Hematopoietic multipotent progenitor cell (in vitro differentiated cells): ENCODE measurements at regions not wholly inside any gene's neighbourhood (a gene's known extent, or its start where the extent isn't known, plus 50 kb on each side); places are given as distances from the start of the nearest gene placed in this dataset.

Experiments used
- DNase-seq, 3 donors: peaks; one replicate each; pipeline ENCODE4 v3.0.0-alpha.2; 2011 to 2015; ENCODE audit warnings: low read depth in 2 of 3, low spot score in 2 of 3

- no peak for DNase-seq
Measured at GRCh38 chr2:173755798-173756197, 209.4 kb downstream of the SP3 start.

GRCh38 chr2:173759959-173760358 is 205.2 kb downstream of the SP3 start:
- DNase-seq, result no peak

DNA sequence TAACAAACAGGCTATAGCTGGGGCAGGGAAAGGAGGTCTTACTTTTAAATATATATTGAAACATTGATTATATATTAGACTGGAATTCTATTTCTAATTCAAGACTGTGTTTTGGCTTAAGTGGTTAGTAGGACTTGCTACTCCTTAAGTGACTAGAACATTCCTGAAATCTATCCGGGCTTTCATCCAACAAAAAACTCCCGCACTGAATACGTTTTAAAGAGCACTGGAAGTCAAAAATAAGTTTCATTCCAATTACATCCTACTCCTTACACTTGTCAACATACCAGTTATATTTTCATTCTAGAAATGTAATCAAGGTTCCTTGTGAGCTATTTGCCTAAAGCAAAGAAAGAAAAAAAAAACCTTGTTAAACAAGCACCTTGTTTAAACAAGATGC is 204.6 kb downstream of the SP3 start:
- DNase-seq, result no peak

DNA sequence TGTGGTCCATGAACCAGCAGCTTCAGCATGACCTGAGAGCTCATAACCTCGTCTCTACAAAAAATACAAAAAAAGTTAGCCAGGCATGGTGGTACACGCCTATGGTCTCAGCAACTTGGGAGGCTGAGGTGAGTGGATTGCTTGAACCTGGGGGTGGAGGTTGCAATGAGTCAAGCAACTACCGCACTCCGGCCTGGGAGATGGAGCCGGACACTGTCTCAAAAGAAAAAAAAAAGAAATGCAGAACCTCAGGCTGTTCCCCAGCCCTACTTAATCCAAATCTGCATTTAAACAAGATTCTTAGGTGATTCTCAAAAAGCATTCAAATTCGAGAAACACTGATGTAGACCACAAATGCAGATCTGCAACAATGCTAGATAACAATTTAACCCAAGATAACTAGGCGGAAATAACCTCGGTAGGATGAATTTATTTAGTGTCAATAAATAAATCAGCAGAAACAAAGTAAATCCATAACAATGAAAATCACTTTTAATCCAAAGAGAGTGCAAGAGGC is 203.5 kb downstream of the SP3 start:
- DNase-seq, result no peak

DNA sequence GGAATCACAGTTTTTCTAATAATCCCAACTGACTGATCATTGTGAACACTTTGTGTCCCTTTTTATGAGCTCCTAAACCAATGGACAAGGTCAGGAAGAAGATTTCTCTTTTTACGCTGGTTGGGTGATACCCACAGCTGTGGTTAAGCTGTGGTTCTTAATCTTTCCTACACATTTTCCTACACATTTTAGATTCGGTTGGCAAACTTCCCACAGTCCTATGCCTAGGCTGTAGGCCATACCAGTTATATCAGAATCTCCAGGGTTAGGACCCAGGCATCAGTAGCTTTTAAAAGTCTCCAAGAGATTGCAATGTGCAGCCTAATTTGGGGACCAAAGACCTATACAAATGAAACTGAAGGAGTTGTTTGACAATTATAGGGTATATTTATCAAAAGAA is 203.0 kb downstream of the SP3 start:
- DNase-seq, result peak in 2 of 3 donors; percentile 7 to 12

DNA sequence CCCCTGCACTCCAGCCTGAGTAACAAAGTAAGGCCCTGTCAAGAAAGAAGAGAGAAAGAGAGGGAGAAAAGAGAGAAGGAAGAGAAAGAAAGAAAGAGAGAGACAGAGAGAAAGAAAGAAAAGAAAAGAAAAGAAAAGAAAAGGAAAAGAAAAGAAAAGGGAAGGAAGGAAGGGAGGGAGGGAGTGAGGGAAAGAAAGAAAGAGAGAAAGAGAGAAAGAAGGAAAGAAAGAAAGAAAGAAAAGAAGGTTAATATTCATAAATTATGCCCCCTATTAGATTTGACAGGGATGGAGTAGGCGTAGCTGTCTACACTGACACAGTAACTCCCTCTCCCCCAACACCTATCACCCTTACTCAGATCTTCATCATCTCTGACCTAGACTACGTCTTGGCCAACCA is 202.3 kb downstream of the SP3 start:
- DNase-seq, result no peak

DNA sequence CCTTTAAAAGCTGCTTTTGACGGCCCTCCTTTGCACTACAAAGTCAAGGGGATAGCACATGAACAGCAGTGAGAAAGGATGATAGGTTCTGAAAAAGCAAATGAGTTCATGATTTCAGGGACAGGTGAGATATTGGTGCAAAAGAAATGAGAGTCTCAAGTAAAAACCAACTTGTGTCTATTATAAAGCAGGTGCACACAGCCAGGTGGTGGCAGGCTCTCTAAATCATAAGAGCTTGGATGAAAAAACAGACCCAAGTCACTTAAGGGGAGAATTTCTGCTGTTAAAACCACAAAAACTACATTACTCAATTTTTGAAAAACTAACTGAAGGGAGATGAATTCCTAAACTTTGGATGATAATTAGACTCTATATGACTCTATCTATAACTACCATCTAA is 201.5 kb downstream of the SP3 start:
- DNase-seq, result no peak

- DNase-seq, result no peak
Measured at GRCh38 chr2:173764094-173764493, 201.1 kb downstream of the SP3 start.

DNA sequence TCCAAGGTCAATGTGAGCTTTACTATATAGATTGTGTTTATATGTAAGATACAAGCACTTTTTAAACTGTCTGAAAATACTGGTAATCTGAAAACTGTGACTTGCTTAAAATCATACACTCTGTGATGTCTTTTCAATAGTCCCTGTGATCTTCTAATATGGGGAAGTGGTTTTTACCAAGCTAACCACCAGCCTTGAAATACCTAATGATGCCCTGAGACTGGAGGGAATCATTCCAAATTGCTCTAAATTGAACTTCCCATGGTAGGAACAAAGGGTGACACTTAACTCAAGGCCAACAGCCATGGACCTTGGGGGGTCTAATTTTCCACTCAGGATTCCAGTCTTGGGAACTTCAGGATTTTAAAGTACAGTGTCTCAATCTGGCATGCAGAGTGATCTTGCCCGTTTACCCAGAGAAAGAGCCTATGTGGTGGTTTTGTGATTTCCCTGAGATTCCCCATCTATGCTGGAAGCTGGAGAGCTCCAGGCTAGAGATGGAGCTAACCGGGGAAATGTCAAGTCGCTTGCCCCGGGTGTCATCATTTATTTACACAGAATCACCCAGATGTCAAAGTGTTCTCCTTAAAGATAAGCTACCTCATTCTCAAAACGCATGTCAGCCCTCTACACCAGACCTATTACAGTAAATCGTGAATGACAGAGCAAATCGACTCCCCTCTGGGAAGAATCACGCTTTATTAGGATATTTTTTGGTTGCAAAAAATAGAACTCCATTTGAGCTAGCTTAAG is 198.5 kb downstream of the SP3 start:
- peak in 2 of 3 donors; percentile 9 to 56 for DNase-seq

DNA sequence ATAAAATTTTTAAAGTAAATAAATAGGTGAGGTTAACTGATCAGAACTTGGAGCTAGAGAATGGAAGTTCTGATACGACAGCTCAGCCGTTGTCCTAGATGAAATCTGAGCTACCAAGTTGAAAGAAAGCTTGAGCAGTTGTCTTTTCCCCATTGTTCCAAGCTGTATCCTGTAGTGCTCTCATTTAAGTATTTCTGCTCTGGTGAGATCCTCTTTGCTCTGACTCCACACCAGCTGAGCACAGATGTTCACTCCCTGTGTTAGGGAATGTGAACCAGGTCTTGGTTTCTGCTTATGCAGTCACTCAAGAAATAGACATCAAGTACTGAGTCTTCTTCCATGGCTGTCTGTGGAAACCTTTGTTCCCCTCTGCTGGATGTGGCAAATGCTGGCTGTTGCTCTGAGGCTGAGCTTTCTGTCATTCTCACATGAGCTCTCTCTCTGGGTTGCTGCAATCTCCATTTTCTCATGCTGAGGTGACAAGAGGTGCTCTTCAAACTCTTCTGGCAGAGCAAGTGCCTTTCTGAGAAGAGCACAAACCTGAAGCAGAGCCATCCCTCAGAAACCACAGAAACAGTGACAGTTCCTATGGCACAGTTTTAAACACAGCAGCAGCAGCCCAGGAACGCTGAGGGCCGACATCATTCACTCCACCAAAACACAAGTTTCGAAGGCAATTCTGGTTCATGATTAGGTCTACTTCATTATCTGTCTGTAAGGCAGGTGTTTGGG is 194.1 kb downstream of the SP3 start:
- DNase-seq, result no peak

DNA sequence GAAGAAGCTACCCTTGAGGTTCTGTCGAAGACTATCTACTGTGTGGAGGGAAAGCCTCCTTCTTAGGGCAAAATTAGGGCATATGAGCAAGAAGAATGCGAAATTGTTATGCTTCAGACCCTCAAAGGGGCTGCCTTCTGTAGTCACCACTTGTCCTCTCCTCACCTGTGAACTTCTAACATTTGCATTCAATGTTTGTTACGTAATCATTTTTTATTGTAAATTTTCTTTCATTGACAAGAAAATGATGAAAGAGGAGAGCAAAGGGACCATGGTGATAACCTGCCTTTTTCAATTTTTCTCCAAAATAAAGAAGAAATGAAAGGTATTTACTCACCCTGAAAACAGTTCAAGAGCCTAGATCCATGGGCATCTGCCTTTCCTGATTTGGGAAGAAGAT is 193.0 kb downstream of the SP3 start:
- no peak for DNase-seq

DNA sequence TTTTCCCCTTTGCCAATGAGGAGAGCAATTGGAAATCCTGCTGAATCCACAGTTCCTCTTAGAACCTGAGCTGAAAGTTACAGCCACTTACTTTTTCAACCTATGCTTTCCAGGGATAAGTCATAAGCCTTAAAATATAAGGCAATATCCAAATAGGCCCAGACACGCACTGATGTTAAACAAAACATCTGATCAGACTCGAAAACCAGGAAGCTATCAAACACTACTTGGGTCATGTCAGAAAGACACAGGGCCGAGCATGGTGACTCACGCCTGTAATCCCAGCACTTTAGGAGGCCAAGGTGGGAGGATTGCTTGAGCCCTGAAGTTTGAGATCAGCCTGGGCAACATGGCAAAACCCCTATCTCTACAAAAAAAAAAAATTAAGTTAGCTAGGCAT is 192.1 kb downstream of the SP3 start:
- no peak for DNase-seq

- DNase-seq, result no peak
Measured at GRCh38 chr2:173775440-173775839, 189.7 kb downstream of the SP3 start.

GRCh38 chr2:173782681-173783080 is 182.5 kb downstream of the SP3 start:
- no peak for DNase-seq

- DNase-seq, result no peak
Measured at GRCh38 chr2:173783382-173783781, 181.8 kb downstream of the SP3 start.

- no peak for DNase-seq
Measured at GRCh38 chr2:173785813-173786212, 179.4 kb downstream of the SP3 start.

DNA sequence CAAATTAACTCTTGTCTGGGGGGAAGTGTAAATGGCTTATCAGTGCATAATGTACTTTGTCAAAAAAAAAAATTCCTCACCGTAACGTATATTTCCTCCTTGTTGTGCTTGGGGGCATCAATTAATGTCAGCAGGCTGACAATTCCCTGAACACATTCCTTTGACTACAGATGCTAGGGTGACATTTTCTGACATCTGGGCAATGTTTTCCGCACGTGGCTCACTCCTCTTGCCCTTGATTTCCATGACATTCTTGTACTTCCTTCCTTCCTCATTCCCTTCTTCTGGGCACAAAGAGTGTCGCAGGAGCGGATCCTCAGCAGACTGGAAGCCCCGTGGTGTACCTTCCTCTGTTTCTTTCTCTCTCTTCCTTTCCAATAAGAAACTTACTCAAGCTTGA is 173.7 kb downstream of the SP3 start:
- DNase-seq, result no peak

DNA sequence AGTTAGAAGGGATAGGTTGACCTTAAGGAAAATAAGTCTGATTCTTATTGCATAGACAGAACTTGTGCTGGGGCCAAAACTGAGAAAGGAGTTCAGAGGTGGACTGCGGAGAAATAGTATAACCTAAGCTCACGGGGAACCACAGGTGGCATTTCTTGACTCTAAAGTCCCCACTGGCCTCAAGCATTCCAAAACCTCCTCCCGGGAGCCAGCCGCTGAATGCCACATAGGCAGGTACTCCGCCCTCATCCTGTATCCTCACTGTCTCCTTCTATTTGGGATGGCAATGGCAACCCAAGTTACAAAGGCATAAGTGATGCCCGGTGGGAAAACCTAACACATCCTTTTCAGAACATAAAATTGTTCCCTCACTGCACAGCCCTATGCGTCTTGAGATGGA is 173.0 kb downstream of the SP3 start:
- no peak for DNase-seq

GRCh38 chr2:173792741-173793140 is 172.4 kb downstream of the SP3 start:
- DNase-seq, result no peak

DNA sequence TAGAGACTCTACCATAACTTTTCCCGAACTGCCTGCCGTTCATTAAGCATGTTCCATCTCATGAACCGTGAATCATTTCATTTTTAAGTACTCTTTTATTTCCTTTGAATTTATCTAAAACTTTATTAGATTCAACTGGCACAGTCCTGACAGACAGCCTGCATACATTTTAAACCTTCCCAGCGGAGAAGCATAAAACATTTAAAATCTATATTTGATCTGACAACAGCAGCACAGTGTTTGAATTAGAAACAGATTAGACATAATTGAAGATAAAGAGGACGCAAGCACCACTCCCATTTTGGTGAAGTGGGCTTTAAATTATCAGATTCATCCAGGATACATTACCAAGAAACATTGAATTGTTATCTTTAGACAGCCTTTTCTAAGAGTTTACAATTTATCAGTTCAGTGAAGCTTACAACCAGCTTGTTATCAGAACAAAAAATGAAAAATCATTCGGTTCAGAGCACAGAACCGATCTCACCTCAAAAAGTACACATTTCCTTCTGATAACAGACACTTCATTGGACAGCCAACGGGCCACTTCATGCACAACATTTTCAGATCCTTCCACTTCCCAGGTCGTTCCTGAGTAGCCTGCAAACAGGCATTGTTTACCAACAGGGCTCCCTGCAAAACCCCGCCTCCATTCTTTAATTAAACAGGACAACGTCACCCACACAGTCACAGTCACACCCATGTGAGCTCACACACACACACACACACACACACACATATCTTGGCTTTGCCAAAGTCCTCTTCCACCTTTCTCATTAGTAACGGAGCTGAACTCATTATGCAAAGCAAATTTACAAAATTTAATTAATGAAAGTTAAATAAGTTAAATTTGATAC is 171.2 kb downstream of the SP3 start:
- DNase-seq, result no peak

GRCh38 chr2:173797586-173798263 is 167.4 kb downstream of the SP3 start:
- no peak for DNase-seq
